Stimulated activated CD8-positive, alpha-beta memory T cell treated with anti-CD3 and anti-CD28 coated beads, Interleukin-12 subunit alpha, Interleukin-12 subunit beta, amount 100 ng/mL, for 24 hours (primary cell): ENCODE measurements at regions not wholly inside any gene's neighbourhood (a gene's known extent, or its start where the extent isn't known, plus 50 kb on each side); places are given as distances from the start of the nearest gene placed in this dataset.
"Not testable (repeated sequence)": the region's sequence is repeated elsewhere in the genome, so short reads cannot be mapped to it uniquely, and the experiment has no call there.

Experiments used
- DNase-seq: peaks from one replicate; pipeline ENCODE4 v3.0.0-alpha.2; 2020; ENCODE audit errors: extremely low read depth

- DNase-seq: no peak
Measured at GRCh38 chr5:159644053-159644452, 272.2 kb upstream of the ADRA1B start.

DNA sequence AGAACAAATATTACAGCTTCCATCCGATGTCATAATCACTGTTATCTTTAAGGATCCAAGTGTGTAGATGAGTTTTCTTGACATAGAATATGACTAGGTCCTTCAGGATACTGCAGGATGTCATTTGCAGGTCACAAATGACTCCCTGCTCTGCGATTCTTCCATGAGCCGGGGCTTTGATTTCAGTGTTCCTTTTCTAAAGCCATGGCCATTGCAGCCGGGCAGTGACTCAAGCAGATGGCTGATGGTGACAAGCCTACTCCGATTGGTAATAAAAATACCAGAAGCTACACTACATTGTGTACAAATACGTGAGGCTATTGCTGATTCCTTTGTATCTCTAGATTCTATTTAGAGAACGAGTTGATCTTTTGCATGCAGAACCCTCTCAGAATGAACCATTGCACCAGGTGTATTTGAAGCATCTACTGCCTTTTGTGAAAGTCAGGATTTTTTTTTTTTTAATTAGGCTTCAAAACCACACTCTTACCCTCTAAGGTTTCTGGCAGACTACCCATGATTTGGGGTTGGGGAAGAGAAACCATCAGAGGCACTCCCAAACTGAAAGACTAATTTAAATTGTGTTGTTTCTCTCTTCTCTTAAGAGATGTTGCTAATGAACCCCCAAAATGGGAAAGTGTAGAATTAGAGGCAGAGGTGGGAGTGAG, 271.0 kb upstream of the ADRA1B start:
- DNase-seq: no peak

- DNase-seq: no peak
Measured at GRCh38 chr5:159650803-159651202, 265.5 kb upstream of the ADRA1B start.

- DNase-seq: no peak
Measured at GRCh38 chr5:159655757-159656409, 260.4 kb upstream of the ADRA1B start.

DNA sequence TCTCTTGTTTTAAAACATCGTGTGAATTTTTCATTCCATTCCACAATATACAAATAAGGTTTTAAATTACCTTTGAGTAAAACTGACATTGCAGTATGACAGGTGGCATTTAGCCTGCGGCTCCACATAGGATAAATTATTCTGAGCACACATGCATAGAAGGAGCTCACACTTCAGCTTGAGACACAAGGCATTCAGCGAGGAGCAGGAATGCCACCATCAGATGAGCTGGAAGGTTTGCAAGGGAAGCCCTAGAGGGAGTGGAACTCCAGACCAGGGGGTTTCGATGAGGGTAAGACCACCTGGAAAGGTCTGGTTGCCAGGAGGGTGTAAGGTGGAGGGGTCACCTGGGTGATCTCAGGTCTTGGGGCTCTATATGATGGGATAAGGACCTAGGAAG, 259.0 kb upstream of the ADRA1B start:
- no peak for DNase-seq

DNA sequence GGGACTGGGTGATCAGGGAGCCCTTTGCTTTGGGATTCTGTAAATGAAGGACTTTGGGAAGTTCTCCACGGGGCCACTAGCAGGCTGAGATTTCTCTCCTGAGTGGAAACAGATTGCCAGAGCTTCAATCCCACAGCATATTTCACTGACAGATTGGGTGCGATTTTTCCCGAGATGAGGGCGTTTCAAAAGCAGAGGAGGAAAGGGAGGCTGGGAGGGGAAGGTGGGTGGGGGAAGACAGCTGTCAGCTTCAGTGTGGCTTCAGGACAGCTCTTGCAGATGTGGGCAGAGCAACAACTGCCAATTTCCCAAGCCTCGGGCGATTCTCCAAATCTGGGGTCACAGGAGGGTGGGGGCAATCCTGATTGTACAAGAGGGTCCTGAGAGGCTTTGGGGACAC, 258.5 kb upstream of the ADRA1B start:
- DNase-seq: no peak

DNA sequence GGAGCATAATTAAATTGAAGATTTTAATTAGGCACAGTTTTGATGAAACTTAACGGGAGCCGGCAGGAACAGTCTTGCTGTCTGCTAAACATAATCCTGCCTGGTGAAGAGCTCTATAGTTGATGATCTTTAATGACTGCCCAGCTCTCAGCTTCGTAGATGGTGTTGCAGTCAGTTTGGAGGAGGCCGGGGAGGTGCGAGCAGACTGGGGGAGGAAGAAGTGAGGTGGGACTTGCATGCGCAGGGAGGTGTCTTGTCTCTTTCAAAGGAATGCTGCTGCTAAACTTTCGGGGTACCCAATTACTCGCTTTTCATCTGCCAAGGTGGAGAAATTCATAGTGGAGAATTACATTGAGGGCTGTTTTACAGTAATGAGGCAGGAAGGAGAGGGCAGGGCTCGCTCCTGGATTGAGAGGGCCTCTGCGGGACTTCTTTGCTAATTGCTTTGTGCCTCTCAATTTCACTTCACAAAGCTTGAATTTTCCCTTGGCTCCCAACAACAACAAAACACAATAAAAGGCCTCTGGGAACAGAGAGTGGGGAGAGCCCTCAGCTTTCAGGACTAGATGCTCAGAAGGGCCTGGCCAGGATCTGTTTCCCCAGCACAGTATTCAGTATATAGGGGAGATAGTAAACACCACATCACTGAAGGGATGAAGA, 257.9 kb upstream of the ADRA1B start:
- no peak for DNase-seq

GRCh38 chr5:159660401-159660800, 255.9 kb upstream of the ADRA1B start:
- DNase-seq: no peak

DNA sequence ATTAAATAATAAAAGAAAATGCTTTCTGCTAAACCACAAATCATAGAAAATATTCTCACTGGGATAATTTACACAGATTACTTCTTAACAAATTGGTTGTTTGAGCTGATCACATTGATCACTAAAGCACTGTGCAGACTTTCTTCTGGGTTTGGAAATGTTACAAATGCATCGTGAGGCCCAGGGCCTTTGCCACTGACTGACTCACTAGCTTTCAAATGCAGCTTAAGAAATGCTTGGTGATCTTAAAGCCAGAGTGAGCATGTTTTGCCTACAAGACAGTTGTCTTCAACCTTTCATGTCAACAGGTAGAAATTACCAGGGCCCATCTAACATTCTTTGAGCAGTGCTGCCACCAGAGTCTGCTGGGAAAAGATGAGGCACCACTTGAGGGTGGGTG, 252.3 kb upstream of the ADRA1B start:
- no peak for DNase-seq

DNA sequence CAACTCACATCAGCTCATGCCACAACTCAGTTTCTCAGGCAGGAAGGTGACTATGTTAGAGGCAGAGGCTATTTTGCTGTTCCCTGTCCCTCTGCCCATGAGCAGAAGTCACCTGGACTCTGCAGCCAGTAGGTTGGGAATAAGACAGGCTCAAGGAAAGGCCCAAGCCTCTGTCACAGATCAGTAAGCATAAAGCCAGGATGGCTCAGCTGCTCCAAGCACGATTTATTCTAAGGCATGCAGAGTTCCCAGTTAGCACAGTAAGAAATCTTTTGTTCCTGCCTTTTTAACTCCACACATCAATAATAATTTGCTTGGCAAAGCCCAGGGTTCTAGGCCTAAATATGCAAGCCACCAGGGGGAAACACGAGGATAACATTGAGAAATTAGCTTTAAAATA, 249.0 kb upstream of the ADRA1B start:
- DNase-seq: no peak

- no peak for DNase-seq
Measured at GRCh38 chr5:159668556-159668955, 247.7 kb upstream of the ADRA1B start.

- no peak for DNase-seq
Measured at GRCh38 chr5:159669559-159669958, 246.7 kb upstream of the ADRA1B start.

GRCh38 chr5:159671886-159672285, 244.4 kb upstream of the ADRA1B start:
- no peak for DNase-seq

GRCh38 chr5:159673538-159673937, 242.7 kb upstream of the ADRA1B start:
- no peak for DNase-seq

GRCh38 chr5:159678657-159679392, 237.5 kb upstream of the ADRA1B start:
- DNase-seq: no peak

GRCh38 chr5:159680095-159680494, 236.2 kb upstream of the ADRA1B start:
- no peak for DNase-seq

- DNase-seq: no peak
Measured at GRCh38 chr5:159681661-159682060, 234.6 kb upstream of the ADRA1B start.

DNA sequence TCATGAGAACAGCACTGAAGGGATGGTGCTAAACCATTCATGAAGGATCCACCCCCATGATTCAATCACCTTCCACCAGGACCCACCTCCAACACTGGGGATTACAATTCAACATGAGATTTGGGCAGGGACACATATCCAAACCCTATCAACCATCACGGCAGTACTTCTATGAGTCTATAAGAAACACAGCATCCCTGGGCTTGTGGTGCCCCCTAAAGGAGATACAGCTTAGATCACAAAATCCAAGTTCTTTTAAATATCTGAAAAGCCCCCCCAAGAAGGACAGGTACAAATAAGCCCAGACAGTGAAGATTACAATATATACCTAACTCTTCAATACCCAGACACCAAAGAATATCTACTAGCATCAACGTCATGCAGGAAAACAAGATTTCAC, 233.7 kb upstream of the ADRA1B start:
- DNase-seq: no peak

- not testable (repeated sequence) for DNase-seq
Measured at GRCh38 chr5:159687892-159688291, 228.4 kb upstream of the ADRA1B start.

DNA sequence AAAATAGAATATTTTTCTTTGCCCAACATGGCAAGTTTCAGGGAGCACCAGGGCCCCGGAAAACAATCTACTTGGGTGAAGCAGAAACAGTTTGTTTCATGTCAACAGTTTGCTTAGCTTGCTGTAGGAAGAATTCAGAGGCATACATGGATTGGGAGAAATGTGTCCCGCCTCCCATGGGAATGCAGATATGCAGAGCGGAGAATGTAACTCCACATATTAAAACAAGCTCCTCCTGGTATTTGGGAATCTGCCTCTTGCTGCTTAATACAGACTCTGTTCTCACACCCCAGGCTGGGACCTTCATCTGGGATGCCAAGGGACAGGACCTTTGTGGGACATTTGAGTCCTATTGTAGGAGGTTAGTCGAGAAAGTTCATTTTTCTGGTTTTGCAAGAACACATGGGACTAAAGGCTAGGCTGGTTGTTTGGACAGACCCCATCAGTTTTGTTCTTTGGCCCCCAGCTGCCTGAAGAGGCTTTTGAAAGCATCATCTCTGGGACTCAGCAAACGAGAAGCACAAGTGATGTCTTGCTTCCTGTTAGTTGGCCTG, 220.5 kb upstream of the ADRA1B start:
- DNase-seq: no peak

- no peak for DNase-seq
Measured at GRCh38 chr5:159697530-159697929, 218.8 kb upstream of the ADRA1B start.

GRCh38 chr5:159698322-159698721, 218.0 kb upstream of the ADRA1B start:
- DNase-seq: no peak
